ENCODE measurements at regions not wholly inside any gene's neighbourhood (a gene's known extent, or its start where the extent isn't known, plus 50 kb on each side); places are given as distances from the start of the nearest gene placed in this dataset.

DNA sequence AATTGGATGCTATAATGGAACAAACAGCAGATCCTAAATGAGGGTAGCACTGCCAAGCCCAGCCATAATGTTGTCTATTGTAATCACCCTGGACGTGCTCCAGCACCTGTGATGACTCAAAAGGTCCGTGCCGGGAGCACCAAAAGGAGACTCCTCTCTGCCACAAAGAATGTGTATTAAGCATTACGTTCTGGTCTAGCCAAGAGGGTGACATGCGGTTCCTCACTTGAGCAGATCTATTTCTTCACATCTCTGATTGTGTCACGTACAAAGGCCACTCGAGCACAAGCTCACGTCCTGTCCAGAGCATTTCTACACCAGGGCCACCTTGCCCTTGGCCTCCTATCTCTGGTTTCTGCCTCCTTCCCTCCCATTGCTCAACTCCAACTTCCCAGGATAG is 219.9 kb upstream of the IRS2 start:
- Histone ChIP-seq H3K36me3 (ENCODE audit: control insufficient read depth in 2 of 4, insufficient read depth in 4 of 4, low read length in 3 of 4) (no peaks in the 10 kb centered on the region), H3K79me1 (ENCODE audit: low read depth, low read length) (no peaks in the 10 kb centered on the region), H2AFZ (ENCODE audit: low read length) (no peak overlapping the region), H3K9ac (replicated peaks in 1 of 4; ENCODE audit: extremely low read depth in 1 of 4, low read depth in 3 of 4, low read length in 3 of 4) (no peak overlapping the region), H4K20me1 (replicated peaks in 1 of 2; ENCODE audit: control insufficient read depth in 1 of 2, insufficient read depth in 2 of 2, low read length in 2 of 2) (no peaks in the 10 kb centered on the region), H4K8ac (ENCODE audit: extremely low read depth, insufficient read depth, low read length) (no peak overlapping the region), H3K9me3 (ENCODE audit: insufficient read depth in 2 of 2, low read depth in 1 of 2, low read length in 1 of 2) (no peaks in the 10 kb centered on the region), H3K4me1 (replicated peaks in 1 of 4; ENCODE audit: control insufficient read depth in 3 of 4, insufficient read depth in 4 of 4, low read length in 3 of 4) (no peaks in the 10 kb centered on the region), H2BK120ac (replicated peaks; ENCODE audit: low read depth, low read length) (no peak overlapping the region), H3K23me2 (ENCODE audit: low read depth, low read length) (no peaks in the 10 kb centered on the region; the same call in 1 of the 2 replicates), H3K23ac (ENCODE audit: insufficient read length) (no peak overlapping the region), H2BK5ac (ENCODE audit: low read depth, low read length) (no peak overlapping the region), H2AK5ac (ENCODE audit: low read depth, low read length) (no peak overlapping the region), H3K4me3 (ENCODE audit: extremely low read depth in 1 of 4, insufficient read depth in 2 of 4, low read depth in 3 of 4, low read length in 4 of 4) (no peak overlapping the region), H3K4ac (replicated peaks; ENCODE audit: insufficient read length, low read depth, low read length) (no peak overlapping the region), H4K5ac (ENCODE audit: insufficient read length, low read depth, low read length) (no peak overlapping the region), H3K14ac (ENCODE audit: insufficient read length) (no peak overlapping the region), H3K18ac (ENCODE audit: extremely low read depth, low read length) (no peak overlapping the region), H3K79me2 (ENCODE audit: control insufficient read depth in 1 of 2, insufficient read depth in 2 of 2, low read length in 2 of 2) (no peaks in the 10 kb centered on the region), H2BK15ac (ENCODE audit: low read length) (no peak overlapping the region), H2BK20ac (ENCODE audit: low read length) (no peak overlapping the region; the same call in 1 of the 2 replicates), H3K27ac (ENCODE audit: low read depth, low read length) (no peak overlapping the region), H2BK12ac (ENCODE audit: low read depth, low read length) (no peak overlapping the region), H3K27me3 (replicated peaks in 1 of 4; ENCODE audit: control insufficient read depth in 3 of 4, extremely low read depth in 1 of 4, insufficient read depth in 3 of 4, low read length in 3 of 4) (no peaks in the 10 kb centered on the region), H3K4me2 (ENCODE audit: insufficient read depth in 1 of 2, low read depth in 2 of 2, low read length in 2 of 2) (no peak overlapping the region), H3K56ac (replicated peaks; ENCODE audit: insufficient read length, low read depth, low read length) (no peak overlapping the region), H4K91ac (replicated peaks; ENCODE audit: insufficient read length, low read length) (no peak overlapping the region)
- POLR2A ChIA-PET (ENCODE audit: partially characterized antibody), result no interaction called here
- 97% methylated on average over 8 of the region's 8 CpGs; no CpG with 5 or more reads in 1 of the 2 experiments for WGBS, 2 experiments (ENCODE audit: extremely low coverage in 1 of 2, insufficient coverage in 1 of 2, insufficient read length in 1 of 2, insufficient replicate concordance in 2 of 2, low coverage in 1 of 2, low lambda C conversion rate in 2 of 2, missing lambda C conversion rate in 1 of 2)
- CTCF ChIA-PET (ENCODE audit: partially characterized antibody), result no interaction called here
- DNase-seq (ENCODE audit: low read depth in 1 of 2, low spot score in 2 of 2), result no peak
- FAIRE-seq, result no peak
- TF ChIP-seq NRF1 (IDR thresholded peaks at IDR 0.05; ENCODE audit: low read depth, low read length), result no peak
- no peak for TF ChIP-seq EP300 (IDR thresholded peaks at IDR 0.05; ENCODE audit: borderline replicate concordance in 1 of 2, low read depth in 2 of 2, low read length in 2 of 2)
- no peak for TF ChIP-seq SRF (IDR thresholded peaks at IDR 0.05; ENCODE audit: low read depth, low read length)
- no peak for TF ChIP-seq ZNF274 (IDR thresholded peaks at IDR 0.05; ENCODE audit: borderline replicate concordance, extremely low read depth, low read length)
- no peak for TF ChIP-seq BRCA1 (IDR thresholded peaks at IDR 0.05; ENCODE audit: low read depth, low read length)
- TF ChIP-seq RFX5 (IDR thresholded peaks at IDR 0.05; ENCODE audit: borderline replicate concordance, low read depth, low read length), result no peak
- no peak for TF ChIP-seq TAF1 (IDR thresholded peaks at IDR 0.05; ENCODE audit: low read depth, low read length)
- TF ChIP-seq ATF3 (IDR thresholded peaks at IDR 0.05; ENCODE audit: insufficient read depth, low read depth, low read length), result no peak
- no peak for TF ChIP-seq TCF12 (IDR thresholded peaks at IDR 0.05; ENCODE audit: low read depth, low read length)
- no peak for TF ChIP-seq RNF2 (IDR thresholded peaks at IDR 0.05; ENCODE audit: borderline replicate concordance, low read depth, low read length, missing control alignments, poor library complexity, severe bottlenecking)
- no peak for TF ChIP-seq BACH1 (IDR thresholded peaks at IDR 0.05; ENCODE audit: low read length)
- TF ChIP-seq RXRA (IDR thresholded peaks at IDR 0.05; ENCODE audit: insufficient read depth, low read depth, low read length), result no peak

Measured in H1 (cell line).